Testis (tissue), 2 donors: ENCODE measurements at regions not wholly inside any gene's neighbourhood (a gene's known extent, or its start where the extent isn't known, plus 50 kb on each side); places are given as distances from the start of the nearest gene placed in this dataset.
"Not testable (repeated sequence)": the region's sequence is repeated elsewhere in the genome, so short reads cannot be mapped to it uniquely, and the experiment has no call there.

Source experiments
- DNase-seq: peaks from one replicate; pipeline ENCODE4 v3.0.0-alpha.2; 2019
- H3K27ac ChIP-seq, 2 donors: fragments of 200-600 bp; sonication (generic); one replicate each; pipeline ENCODE4 v1.5.1; 2019
- H3K27me3 ChIP-seq: fragments of 200-600 bp; sonication (generic); one replicate; pipeline ENCODE4 v1.5.1; 2019
- H3K36me3 ChIP-seq: fragments of 200-600 bp; sonication (generic); one replicate; pipeline ENCODE4 v1.5.1; 2017; ENCODE audit warnings: low read depth; ENCODE audit errors: missing control alignments
- H3K4me1 ChIP-seq: fragments of 200-600 bp; sonication (generic); one replicate; pipeline ENCODE4 v1.5.1; 2019
- H3K4me3 ChIP-seq, 2 donors: fragments of 200-600 bp; sonication (generic); one replicate each; pipeline ENCODE4 v1.5.1; 2017 to 2019
- H3K9me3 ChIP-seq: fragments of 200-600 bp; sonication (generic); one replicate; pipeline ENCODE4 v1.5.1; 2017
- CTCF ChIP-seq, 3 experiments: fragments of 450-650 bp in 2 of 3; fragments of 200-600 bp in 1 of 3; sonication (generic) in 1 of 3; IDR thresholded peaks; one replicate each; pipeline ENCODE4 v1.5.1; 2016 to 2019; ENCODE audit warnings: antibody characterized with exemption in 3 of 3, mild to moderate bottlenecking in 2 of 3, moderate library complexity in 1 of 3
- POLR2A ChIP-seq: fragments of 450-650 bp; IDR thresholded peaks from one replicate; pipeline ENCODE4 v1.6.1; 2017; ENCODE audit warnings: antibody characterized with exemption, mild to moderate bottlenecking, moderate library complexity
- WGBS, 2 donors: methylation state at CpG; one replicate each; pipeline ENCODE4 v1.1.5; 2018; 5-methylcytosine and 5-hydroxymethylcytosine counted together
- intact Hi-C: fragments of 100-400 bp; cut with DNase I; formaldehyde crosslinking; loops from one replicate; pipeline ENCODE4 v1.15.1; 2023; ENCODE audit warnings: low total_unique reads

- H3K27ac ChIP-seq, result no peak overlapping the region
- H3K9me3 ChIP-seq, result no peaks in the 10 kb centered on the region
- intact Hi-C loops, result no loop called here
- H3K27me3 ChIP-seq, result no peaks in the 10 kb centered on the region
- no peak overlapping the region for H3K4me3 ChIP-seq
- DNase-seq, result no peak
- TF ChIP-seq POLR2A (no peak), CTCF (IDR thresholded peaks at IDR 0.05) (no peak)
- 88% methylated on average over 5 of the region's 5 CpGs for WGBS, 2 donors
- no peaks in the 10 kb centered on the region for H3K4me1 ChIP-seq
- H3K36me3 ChIP-seq, result no peaks in the 10 kb centered on the region
Measured at GRCh38 chr13:46472384-46472783, 80.6 kb upstream of the LRCH1 start.

GRCh38 chr13:46469699-46470098 lies 82.6 kb upstream of the RUBCNL start:
- H3K4me1 ChIP-seq, intact Hi-C loops, H3K4me3 ChIP-seq, H3K27ac ChIP-seq, H3K27me3 ChIP-seq, H3K36me3 ChIP-seq, DNase-seq, H3K9me3 ChIP-seq: not testable (repeated sequence)
- 92 to 94% methylated on average over 12 of the region's 12 CpGs for WGBS, 2 donors

GRCh38 chr13:46468570-46469463 lies 81.8 kb upstream of the RUBCNL start:
- WGBS, 2 donors, result 71 to 75% methylated on average over 2 of the region's 2 CpGs

GRCh38 chr13:46467694-46468093 lies 80.6 kb upstream of the RUBCNL start:
- H3K4me1 ChIP-seq, H3K36me3 ChIP-seq, DNase-seq, intact Hi-C loops, H3K4me3 ChIP-seq, H3K27me3 ChIP-seq, H3K9me3 ChIP-seq, H3K27ac ChIP-seq: not testable (repeated sequence)
- WGBS, 2 donors, result 45 to 56% methylated on average over 10 of the region's 10 CpGs

More at GRCh38 chr13:46468570-46469463, 81.8 kb upstream of the RUBCNL start:
- DNase-seq, result no peak
- Histone ChIP-seq H3K4me1 (no peaks in the 10 kb centered on the region), H3K4me3 (no peak overlapping the region), H3K36me3 (no peaks in the 10 kb centered on the region), H3K27me3 (no peaks in the 10 kb centered on the region), H3K9me3 (no peaks in the 10 kb centered on the region), H3K27ac (no peak overlapping the region)
- intact Hi-C loops, result no loop called here
- no peak for TF ChIP-seq CTCF (IDR thresholded peaks at IDR 0.05)
- TF ChIP-seq POLR2A, result no peak

- H3K4me3 ChIP-seq, H3K36me3 ChIP-seq, H3K27me3 ChIP-seq, H3K9me3 ChIP-seq, H3K27ac ChIP-seq, DNase-seq, H3K4me1 ChIP-seq, intact Hi-C loops: not testable (repeated sequence)
- WGBS, 2 donors, result 49 to 69% methylated on average over 7 of the region's 7 CpGs
Measured at GRCh38 chr13:46466074-46466473, 79.0 kb upstream of the RUBCNL start.

- intact Hi-C loops, result no loop called here
- no peak overlapping the region for H3K4me3 ChIP-seq
- H3K27ac ChIP-seq, result no peak overlapping the region
- no peaks in the 10 kb centered on the region for H3K9me3 ChIP-seq
- no peaks in the 10 kb centered on the region for H3K4me1 ChIP-seq
- H3K27me3 ChIP-seq, result no peaks in the 10 kb centered on the region
- no peaks in the 10 kb centered on the region for H3K36me3 ChIP-seq
- no peak for DNase-seq
- WGBS, 2 donors, result 70 to 82% methylated on average over 18 to 22 of the region's 23 CpGs
- no peak for TF ChIP-seq POLR2A
Measured at GRCh38 chr13:46463719-46464118, 76.7 kb upstream of the RUBCNL start.

GRCh38 chr13:46460223-46460622 lies 73.2 kb upstream of the RUBCNL start:
- H3K27me3 ChIP-seq, intact Hi-C loops, H3K4me3 ChIP-seq, DNase-seq, H3K27ac ChIP-seq, H3K9me3 ChIP-seq, H3K36me3 ChIP-seq, H3K4me1 ChIP-seq: not testable (repeated sequence)
- WGBS, 2 donors, result 87 to 96% methylated on average over 4 of the region's 4 CpGs

- H3K9me3 ChIP-seq, DNase-seq, H3K4me1 ChIP-seq, H3K4me3 ChIP-seq, H3K36me3 ChIP-seq, intact Hi-C loops, H3K27me3 ChIP-seq, H3K27ac ChIP-seq: not testable (repeated sequence)
- WGBS, 2 donors, result 78 to 98% methylated on average over 2 of the region's 2 CpGs
Measured at GRCh38 chr13:46457255-46457654, 70.2 kb upstream of the RUBCNL start.

- H3K9me3 ChIP-seq, H3K36me3 ChIP-seq, DNase-seq, intact Hi-C loops, H3K27ac ChIP-seq, H3K4me1 ChIP-seq, H3K4me3 ChIP-seq, H3K27me3 ChIP-seq: not testable (repeated sequence)
- WGBS, 2 donors, result 47 to 55% methylated on average over 4 of the region's 4 CpGs
Measured at GRCh38 chr13:46455924-46456323, 68.9 kb upstream of the RUBCNL start.

- WGBS, 2 donors, result 85 to 91% methylated on average over 3 of the region's 3 CpGs
- H3K4me3 ChIP-seq, result not testable (repeated sequence)
Measured at GRCh38 chr13:46451145-46451544, 64.1 kb upstream of the RUBCNL start.

More at GRCh38 chr13:46451145-46451544, 64.1 kb upstream of the RUBCNL start:
- intact Hi-C loops, H3K36me3 ChIP-seq, H3K27me3 ChIP-seq, H3K9me3 ChIP-seq, DNase-seq, H3K27ac ChIP-seq, H3K4me1 ChIP-seq: not testable (repeated sequence)
